ENCODE measurements at regions not wholly inside any gene's neighbourhood (a gene's known extent, or its start where the extent isn't known, plus 50 kb on each side); places are given as distances from the start of the nearest gene placed in this dataset.

GRCh38 chr9:108158236-108158995 lies 668.8 kb upstream of the KLF4 start:
- H3K36me3 ChIP-seq: no peaks in the 10 kb centered on the region
- H3K4me1 ChIP-seq: peaks cover 9% of the 10 kb centered on the region
- DNase-seq: no peak
- TF ChIP-seq, protein P1, sequence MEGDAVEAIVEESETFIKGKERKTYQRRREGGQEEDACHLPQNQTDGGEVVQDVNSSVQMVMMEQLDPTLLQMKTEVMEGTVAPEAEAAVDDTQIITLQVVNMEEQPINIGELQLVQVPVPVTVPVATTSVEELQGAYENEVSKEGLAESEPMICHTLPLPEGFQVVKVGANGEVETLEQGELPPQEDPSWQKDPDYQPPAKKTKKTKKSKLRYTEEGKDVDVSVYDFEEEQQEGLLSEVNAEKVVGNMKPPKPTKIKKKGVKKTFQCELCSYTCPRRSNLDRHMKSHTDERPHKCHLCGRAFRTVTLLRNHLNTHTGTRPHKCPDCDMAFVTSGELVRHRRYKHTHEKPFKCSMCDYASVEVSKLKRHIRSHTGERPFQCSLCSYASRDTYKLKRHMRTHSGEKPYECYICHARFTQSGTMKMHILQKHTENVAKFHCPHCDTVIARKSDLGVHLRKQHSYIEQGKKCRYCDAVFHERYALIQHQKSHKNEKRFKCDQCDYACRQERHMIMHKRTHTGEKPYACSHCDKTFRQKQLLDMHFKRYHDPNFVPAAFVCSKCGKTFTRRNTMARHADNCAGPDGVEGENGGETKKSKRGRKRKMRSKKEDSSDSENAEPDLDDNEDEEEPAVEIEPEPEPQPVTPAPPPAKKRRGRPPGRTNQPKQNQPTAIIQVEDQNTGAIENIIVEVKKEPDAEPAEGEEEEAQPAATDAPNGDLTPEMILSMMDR (IDR thresholded peaks at IDR 0.05): no peak
- H3K27me3 ChIP-seq: no peaks in the 10 kb centered on the region
- no peak overlapping the region for H3K4me3 ChIP-seq
- intact Hi-C loops (cut with DNase I): no loop called here
- no peak overlapping the region for H3K9ac ChIP-seq (ENCODE audit: low read depth in 2 of 2, low read length in 2 of 2)
- no peak overlapping the region for H3K27ac ChIP-seq
- H3K9me3 ChIP-seq: no peaks in the 10 kb centered on the region

DNA sequence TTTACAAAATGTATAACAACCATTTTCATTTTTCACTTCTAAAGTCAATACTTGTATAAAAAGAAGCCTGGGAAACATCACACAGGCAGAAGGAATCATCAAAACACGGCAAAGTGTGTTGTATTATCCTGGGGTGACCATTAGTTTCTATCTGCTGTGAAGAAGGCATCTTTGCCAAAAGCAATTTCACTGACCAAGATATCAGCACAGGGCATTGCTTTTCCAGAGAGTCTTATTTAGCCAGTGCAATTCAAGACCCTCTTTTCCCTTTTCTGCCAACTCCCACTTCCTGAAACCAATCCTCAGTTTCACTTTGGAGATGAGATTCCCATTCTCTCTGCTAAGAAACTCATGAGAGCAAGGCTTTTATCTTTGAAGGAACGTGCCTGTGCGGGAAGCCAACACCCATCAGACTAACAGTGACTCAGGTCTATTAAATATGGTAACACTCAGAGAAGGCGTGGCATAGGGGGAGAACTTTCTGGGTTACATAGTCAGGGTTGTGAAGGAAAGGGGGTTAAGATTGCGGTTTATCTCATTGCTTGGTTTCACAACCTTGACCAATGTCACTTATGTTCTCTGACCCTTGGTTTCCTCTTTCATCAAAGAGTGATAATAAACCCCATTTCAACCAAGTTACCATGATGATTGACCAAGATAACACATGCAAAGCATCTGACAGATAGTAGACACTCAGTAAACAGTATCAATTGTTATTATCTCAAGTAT lies 666.9 kb upstream of the KLF4 start:
- Histone ChIP-seq H3K27me3 (no peaks in the 10 kb centered on the region), H3K4me1 (peaks cover 6% of the 10 kb centered on the region), H3K4me3 (no peak overlapping the region), H3K9me3 (no peaks in the 10 kb centered on the region), H3K36me3 (no peaks in the 10 kb centered on the region), H3K27ac (no peak overlapping the region), H3K9ac (ENCODE audit: low read depth in 2 of 2, low read length in 2 of 2) (no peak overlapping the region)
- intact Hi-C loops (cut with DNase I): no loop called here
- DNase-seq: peak; percentile 48
- TF ChIP-seq, protein P1 (IDR thresholded peaks at IDR 0.05): no peak

DNA sequence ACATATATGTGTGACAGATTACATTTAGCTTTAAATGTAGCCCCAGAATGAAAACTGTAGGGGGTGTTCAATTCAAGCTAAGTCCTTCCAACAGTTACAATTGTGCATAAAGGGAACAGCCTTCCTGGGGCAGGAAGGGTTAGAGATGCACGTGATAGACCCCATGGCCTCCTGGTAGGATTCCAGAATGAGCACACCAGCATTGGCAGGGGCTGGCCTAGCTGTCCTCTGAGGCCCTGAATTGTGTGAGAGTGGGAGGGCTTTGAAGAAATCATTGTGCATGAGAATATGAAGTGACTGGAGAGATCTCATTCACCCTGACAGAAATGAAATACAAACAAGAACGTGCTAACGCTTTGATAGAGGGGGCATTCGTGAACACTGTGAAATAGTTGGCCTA lies 663.8 kb upstream of the KLF4 start:
- TF ChIP-seq, protein P1 (IDR thresholded peaks at IDR 0.05): no peak
- Histone ChIP-seq H3K27ac (no peak overlapping the region), H3K9me3 (no peaks in the 10 kb centered on the region), H3K27me3 (no peaks in the 10 kb centered on the region), H3K4me3 (no peak overlapping the region), H3K4me1 (no peaks in the 10 kb centered on the region), H3K36me3 (no peaks in the 10 kb centered on the region), H3K9ac (ENCODE audit: low read depth in 2 of 2, low read length in 2 of 2) (no peak overlapping the region)
- intact Hi-C loops (cut with DNase I): no loop called here
- no peak for DNase-seq

DNA sequence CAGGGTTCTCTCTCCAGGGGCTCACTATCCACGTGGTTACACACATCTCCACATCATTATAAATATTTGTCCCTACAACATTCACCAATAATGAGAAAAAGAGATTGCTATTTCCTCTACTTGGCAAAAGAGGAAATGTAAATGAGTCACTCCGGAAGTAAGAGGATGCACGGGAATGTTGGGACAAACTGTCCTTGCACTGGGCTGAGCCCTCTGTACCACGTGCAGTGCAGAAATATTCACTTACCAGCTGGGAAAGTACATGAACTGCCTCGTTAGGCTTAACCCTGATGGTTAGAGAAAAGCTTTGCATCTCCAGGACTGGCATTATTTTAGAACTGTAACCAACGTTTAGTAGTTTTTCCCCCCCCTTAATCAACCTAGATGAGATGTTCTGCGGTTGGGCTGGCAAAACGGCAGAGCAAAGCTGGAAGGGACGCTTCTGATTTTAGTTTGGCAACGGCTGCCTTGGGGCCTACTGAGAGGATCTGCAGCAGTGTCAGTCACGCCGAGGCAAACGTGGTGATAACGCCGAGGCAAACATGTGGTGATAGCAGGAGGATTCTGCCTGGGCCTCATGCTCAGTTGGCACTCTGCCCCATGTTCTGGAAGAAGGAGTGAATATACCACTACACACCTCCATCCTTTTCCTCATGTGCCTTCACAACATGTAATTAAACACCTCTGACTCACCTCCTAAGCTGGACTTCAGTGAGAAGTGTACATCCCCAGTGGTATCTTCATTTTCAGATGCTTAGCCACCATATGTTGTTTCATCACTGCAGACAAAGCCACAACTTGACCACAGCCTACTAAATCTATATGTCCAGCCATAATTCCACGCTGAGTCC lies 661.4 kb upstream of the KLF4 start:
- H3K9ac ChIP-seq (ENCODE audit: low read depth in 2 of 2, low read length in 2 of 2): no peak overlapping the region
- H3K36me3 ChIP-seq: no peaks in the 10 kb centered on the region
- TF ChIP-seq, protein P1 (IDR thresholded peaks at IDR 0.05): no peak
- no peak overlapping the region for H3K4me3 ChIP-seq
- H3K9me3 ChIP-seq: no peaks in the 10 kb centered on the region
- no peak for DNase-seq
- no peaks in the 10 kb centered on the region for H3K4me1 ChIP-seq
- intact Hi-C loops (cut with DNase I): no loop called here
- H3K27ac ChIP-seq: no peak overlapping the region
- H3K27me3 ChIP-seq: no peaks in the 10 kb centered on the region

DNA sequence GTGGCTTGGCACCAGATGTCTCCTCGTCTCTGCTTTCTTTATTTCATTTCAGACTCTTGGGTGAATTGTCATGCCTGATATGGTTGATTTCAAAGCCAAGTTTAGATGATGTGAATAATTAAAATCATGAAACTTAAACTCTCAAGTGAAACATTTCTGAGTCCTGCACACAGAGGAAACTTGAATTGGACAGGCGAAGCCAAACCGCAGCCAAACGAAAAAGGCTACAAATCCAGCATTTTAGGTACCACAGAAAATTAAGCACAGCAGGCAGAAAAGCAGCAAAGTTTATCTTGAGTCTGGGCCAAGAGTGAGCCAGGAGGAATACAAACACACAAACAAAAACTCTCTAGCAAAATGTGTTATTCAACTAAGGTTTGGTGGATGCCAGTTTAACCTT lies 659.8 kb upstream of the KLF4 start:
- Histone ChIP-seq H3K36me3 (no peaks in the 10 kb centered on the region), H3K4me1 (no peaks in the 10 kb centered on the region), H3K9me3 (no peaks in the 10 kb centered on the region), H3K4me3 (no peak overlapping the region), H3K27ac (no peak overlapping the region), H3K27me3 (no peaks in the 10 kb centered on the region), H3K9ac (ENCODE audit: low read depth in 2 of 2, low read length in 2 of 2) (no peak overlapping the region)
- no peak for DNase-seq
- TF ChIP-seq, protein P1 (IDR thresholded peaks at IDR 0.05): no peak
- intact Hi-C loops (cut with DNase I): no loop called here
